Osteoblast (primary cell): ENCODE measurements at regions not wholly inside any gene's neighbourhood (a gene's known extent, or its start where the extent isn't known, plus 50 kb on each side); places are given as distances from the start of the nearest gene placed in this dataset.

Source experiments
- DNase-seq: peaks from one replicate; pipeline ENCODE4 v3.0.0; 2011; ENCODE audit warnings: low spot score, mixed read lengths; ENCODE audit not compliant: insufficient read length; ENCODE audit errors: missing footprints
- H2AFZ ChIP-seq: 2 replicates; pipeline ENCODE4 v1.6.0; 2011; ENCODE audit warnings: mild to moderate bottlenecking, low read length
- H3K27ac ChIP-seq: 2 replicates; pipeline ENCODE4 v1.5.1; 2011; ENCODE audit warnings: mild to moderate bottlenecking, low read depth, low read length, moderate library complexity
- H3K27me3 ChIP-seq: 2 replicates; pipeline ENCODE4 v1.6.0; 2012; ENCODE audit warnings: mild to moderate bottlenecking, control low read depth, inconsistent platforms, low read length, moderate library complexity; ENCODE audit not compliant: insufficient read depth
- H3K36me3 ChIP-seq: 2 replicates; pipeline ENCODE4 v1.5.1; 2011; ENCODE audit warnings: mild to moderate bottlenecking, low read length, control low read depth, moderate library complexity; ENCODE audit not compliant: insufficient read depth
- H3K4me1 ChIP-seq: 2 replicates; pipeline ENCODE4 v1.5.1; 2011; ENCODE audit warnings: mild to moderate bottlenecking, low read length, control low read depth, moderate library complexity; ENCODE audit not compliant: insufficient read depth
- H3K4me2 ChIP-seq: 2 replicates; pipeline ENCODE4 v1.6.0; 2011; ENCODE audit warnings: mild to moderate bottlenecking, low read length; ENCODE audit not compliant: insufficient read depth
- H3K4me3 ChIP-seq: fragments of 200-600 bp; sonication (generic); 3 replicates; pipeline ENCODE4 v1.5.1; 2012; ENCODE audit warnings: mild to moderate bottlenecking, low read length, inconsistent platforms; ENCODE audit not compliant: insufficient read depth
- H3K79me2 ChIP-seq: 2 replicates; pipeline ENCODE4 v1.6.0; 2012; ENCODE audit warnings: mild to moderate bottlenecking, low read length, control low read depth, inconsistent platforms; ENCODE audit not compliant: insufficient read depth
- H3K9me3 ChIP-seq: 2 replicates; pipeline ENCODE4 v1.5.1; 2011; ENCODE audit warnings: low read depth, low read length, control low read depth
- H4K20me1 ChIP-seq: 2 replicates; pipeline ENCODE4 v1.6.0; 2012; ENCODE audit warnings: mild to moderate bottlenecking, low read length, control low read depth; ENCODE audit not compliant: insufficient read depth
- CTCF ChIP-seq: IDR thresholded peaks from 2 replicates; pipeline ENCODE4 v1.5.1; 2011; ENCODE audit warnings: mild to moderate bottlenecking, low read depth, low read length, moderate library complexity; ENCODE audit errors: extremely low read depth

GRCh38 chr9:129383019-129383560 lies 205.0 kb upstream of the IER5L start:
- Histone ChIP-seq H4K20me1 (no peaks in the 10 kb centered on the region), H3K79me2 (no peaks in the 10 kb centered on the region), H3K4me1 (peaks cover 5% of the 10 kb centered on the region), H3K9me3 (no peaks in the 10 kb centered on the region), H3K27me3 (no peaks in the 10 kb centered on the region), H3K27ac (peak overlapping the region; percentile 51), H2AFZ (peak overlapping the region; percentile 89), H3K36me3 (no peaks in the 10 kb centered on the region), H3K4me2 (peak overlapping the region; percentile 85), H3K4me3 (peak overlapping the region; percentile 73)
- TF ChIP-seq CTCF, result no peak
- DNase-seq, result peak; percentile 90

- H3K27me3 ChIP-seq, result no peaks in the 10 kb centered on the region
- H3K27ac ChIP-seq, result no peak overlapping the region
Measured at GRCh38 chr9:129382281-129383018, 204.4 kb upstream of the IER5L start.

GRCh38 chr9:129381481-129381957 lies 203.5 kb upstream of the IER5L start:
- Histone ChIP-seq H2AFZ (no peak overlapping the region), H3K36me3 (no peaks in the 10 kb centered on the region), H3K4me2 (no peak overlapping the region), H3K79me2 (no peaks in the 10 kb centered on the region), H3K27ac (no peak overlapping the region), H4K20me1 (no peaks in the 10 kb centered on the region), H3K4me3 (no peak overlapping the region), H3K4me1 (peaks cover 5% of the 10 kb centered on the region), H3K9me3 (no peaks in the 10 kb centered on the region), H3K27me3 (no peaks in the 10 kb centered on the region)
- no peak for TF ChIP-seq CTCF
- peak; percentile 42 for DNase-seq

More at GRCh38 chr9:129382281-129383018, 204.4 kb upstream of the IER5L start:
- no peaks in the 10 kb centered on the region for H4K20me1 ChIP-seq
- H3K4me3 ChIP-seq, result peak overlapping the region; percentile 73
- no peaks in the 10 kb centered on the region for H3K36me3 ChIP-seq
- peak overlapping the region; percentile 85 for H3K4me2 ChIP-seq
- TF ChIP-seq CTCF, result no peak
- H3K4me1 ChIP-seq, result peaks cover 5% of the 10 kb centered on the region
- no peaks in the 10 kb centered on the region for H3K79me2 ChIP-seq
- H3K9me3 ChIP-seq, result no peaks in the 10 kb centered on the region
- no peak overlapping the region for H2AFZ ChIP-seq
- DNase-seq, result peak; percentile 79

GRCh38 chr9:129380961-129381401 lies 202.9 kb upstream of the IER5L start:
- Histone ChIP-seq H3K4me1 (peaks cover 5% of the 10 kb centered on the region), H3K79me2 (no peaks in the 10 kb centered on the region), H3K36me3 (no peaks in the 10 kb centered on the region), H3K4me2 (no peak overlapping the region), H3K9me3 (no peaks in the 10 kb centered on the region), H3K27ac (no peak overlapping the region), H4K20me1 (no peaks in the 10 kb centered on the region), H3K4me3 (no peak overlapping the region), H3K27me3 (no peaks in the 10 kb centered on the region), H2AFZ (no peak overlapping the region)
- no peak for TF ChIP-seq CTCF
- DNase-seq, result peak; percentile 69
